ENCODE measurements at regions not wholly inside any gene's neighbourhood (a gene's known extent, or its start where the extent isn't known, plus 50 kb on each side); places are given as distances from the start of the nearest gene placed in this dataset.

DNA sequence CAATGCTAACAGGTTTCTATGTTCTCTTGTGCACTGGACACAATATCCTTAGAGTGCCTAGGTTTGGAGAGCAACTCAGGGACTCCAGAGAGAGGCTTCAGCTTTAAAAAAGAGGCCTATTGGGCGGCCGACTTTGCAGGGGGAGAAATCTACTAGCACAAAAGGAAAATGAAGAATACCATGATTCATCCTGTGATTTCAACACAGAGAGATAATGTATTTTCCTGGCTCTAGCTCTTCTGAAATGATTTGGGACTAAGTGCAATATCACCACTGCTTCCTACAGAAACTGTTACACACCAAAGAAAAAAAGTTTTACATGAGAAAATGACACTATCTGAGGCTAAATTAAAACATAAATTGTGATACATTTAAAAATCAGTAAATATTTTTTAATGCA lies 146.1 kb upstream of the TSLP start:
- Histone ChIP-seq H3K4me1 (ENCODE audit: control insufficient read depth in 1 of 2, insufficient read depth in 2 of 2, low read length in 2 of 2) (no peaks in the 10 kb centered on the region), H3K27ac (ENCODE audit: low read depth in 1 of 2, low read length in 2 of 2) (no peak overlapping the region), H3K27me3 (ENCODE audit: control insufficient read depth in 2 of 2, insufficient read depth in 2 of 2, low read length in 2 of 2) (no peaks in the 10 kb centered on the region), H3K4me3 (replicated peaks in 1 of 3; ENCODE audit: low read depth in 2 of 3, low read length in 3 of 3) (no peak overlapping the region), H3K9ac (ENCODE audit: insufficient read depth, low read length, poor library complexity, severe bottlenecking) (no peak overlapping the region), H3K4me2 (replicated peaks; ENCODE audit: extremely low read depth, low read length, poor library complexity, severe bottlenecking) (no peak overlapping the region), H3K79me2 (ENCODE audit: insufficient read depth, low read length) (no peaks in the 10 kb centered on the region), H3K9me3 (replicated peaks in 1 of 2; ENCODE audit: control insufficient read depth in 1 of 2, insufficient read depth in 1 of 2, low read length in 2 of 2) (no peaks in the 10 kb centered on the region), H4K20me1 (ENCODE audit: insufficient read depth, low read length) (no peaks in the 10 kb centered on the region), H3K36me3 (replicated peaks in 1 of 2; ENCODE audit: control insufficient read depth in 1 of 2, insufficient read depth in 2 of 2, low read length in 2 of 2) (no peaks in the 10 kb centered on the region), H2AFZ (ENCODE audit: insufficient read depth, low read depth, low read length, poor library complexity, severe bottlenecking) (no peak overlapping the region)
- H3K27ac Mint-ChIP-seq = no peak overlapping the region
- H3K4me3 Mint-ChIP-seq = no peak overlapping the region
- DNase-seq = no peak
- H3K9me3 Mint-ChIP-seq = peaks cover 0 to 2% (median 2%) of the 10 kb centered on the region in 7 donors
- intact Hi-C loops (cut with micrococcal nuclease) = no loop called here
- H3K4me1 Mint-ChIP-seq = no peaks in the 10 kb centered on the region
- no peaks in the 10 kb centered on the region for H3K36me3 Mint-ChIP-seq
- TF ChIP-seq, protein P1, sequence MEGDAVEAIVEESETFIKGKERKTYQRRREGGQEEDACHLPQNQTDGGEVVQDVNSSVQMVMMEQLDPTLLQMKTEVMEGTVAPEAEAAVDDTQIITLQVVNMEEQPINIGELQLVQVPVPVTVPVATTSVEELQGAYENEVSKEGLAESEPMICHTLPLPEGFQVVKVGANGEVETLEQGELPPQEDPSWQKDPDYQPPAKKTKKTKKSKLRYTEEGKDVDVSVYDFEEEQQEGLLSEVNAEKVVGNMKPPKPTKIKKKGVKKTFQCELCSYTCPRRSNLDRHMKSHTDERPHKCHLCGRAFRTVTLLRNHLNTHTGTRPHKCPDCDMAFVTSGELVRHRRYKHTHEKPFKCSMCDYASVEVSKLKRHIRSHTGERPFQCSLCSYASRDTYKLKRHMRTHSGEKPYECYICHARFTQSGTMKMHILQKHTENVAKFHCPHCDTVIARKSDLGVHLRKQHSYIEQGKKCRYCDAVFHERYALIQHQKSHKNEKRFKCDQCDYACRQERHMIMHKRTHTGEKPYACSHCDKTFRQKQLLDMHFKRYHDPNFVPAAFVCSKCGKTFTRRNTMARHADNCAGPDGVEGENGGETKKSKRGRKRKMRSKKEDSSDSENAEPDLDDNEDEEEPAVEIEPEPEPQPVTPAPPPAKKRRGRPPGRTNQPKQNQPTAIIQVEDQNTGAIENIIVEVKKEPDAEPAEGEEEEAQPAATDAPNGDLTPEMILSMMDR (IDR thresholded peaks at IDR 0.05) = no peak
- WGBS (ENCODE audit: insufficient coverage) = no CpG with 5 or more reads among the region's 2 CpGs
- H3K27me3 Mint-ChIP-seq (ENCODE audit: low read depth in 3 of 3) = peaks cover 0 to 1% (median 0%) of the 10 kb centered on the region in 3 donors

DNA sequence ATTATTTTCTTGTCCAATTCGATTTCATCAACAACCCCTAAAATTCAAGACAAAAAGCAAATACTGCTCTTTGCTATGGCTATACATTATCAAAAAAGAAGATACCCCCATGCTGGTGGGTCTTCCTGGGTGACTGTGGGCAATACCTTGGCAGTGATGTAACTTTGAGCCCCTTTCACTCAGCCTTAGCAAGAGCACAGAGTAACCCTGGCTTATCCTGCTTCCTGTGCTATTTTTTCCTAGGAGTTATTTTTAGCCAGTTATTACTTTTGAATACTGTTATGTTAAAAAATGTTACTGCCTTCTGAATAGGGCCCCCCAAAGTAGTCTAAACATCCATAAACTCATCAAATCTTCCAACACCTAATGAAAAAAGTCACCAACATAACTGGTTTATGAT lies 145.6 kb upstream of the TSLP start:
- Histone ChIP-seq H3K27me3 (ENCODE audit: control insufficient read depth in 2 of 2, insufficient read depth in 2 of 2, low read length in 2 of 2) (no peaks in the 10 kb centered on the region), H3K36me3 (replicated peaks in 1 of 2; ENCODE audit: control insufficient read depth in 1 of 2, insufficient read depth in 2 of 2, low read length in 2 of 2) (no peaks in the 10 kb centered on the region), H3K79me2 (ENCODE audit: insufficient read depth, low read length) (no peaks in the 10 kb centered on the region), H3K9ac (ENCODE audit: insufficient read depth, low read length, poor library complexity, severe bottlenecking) (no peak overlapping the region), H3K9me3 (replicated peaks in 1 of 2; ENCODE audit: control insufficient read depth in 1 of 2, insufficient read depth in 1 of 2, low read length in 2 of 2) (no peaks in the 10 kb centered on the region), H4K20me1 (ENCODE audit: insufficient read depth, low read length) (no peaks in the 10 kb centered on the region), H3K27ac (ENCODE audit: low read depth in 1 of 2, low read length in 2 of 2) (no peak overlapping the region), H3K4me3 (replicated peaks in 1 of 3; ENCODE audit: low read depth in 2 of 3, low read length in 3 of 3) (no peak overlapping the region), H3K4me2 (replicated peaks; ENCODE audit: extremely low read depth, low read length, poor library complexity, severe bottlenecking) (no peak overlapping the region), H2AFZ (ENCODE audit: insufficient read depth, low read depth, low read length, poor library complexity, severe bottlenecking) (no peak overlapping the region), H3K4me1 (ENCODE audit: control insufficient read depth in 1 of 2, insufficient read depth in 2 of 2, low read length in 2 of 2) (no peaks in the 10 kb centered on the region)
- H3K36me3 Mint-ChIP-seq = no peaks in the 10 kb centered on the region
- TF ChIP-seq, protein P1 (IDR thresholded peaks at IDR 0.05) = no peak
- peaks cover 0 to 3% (median 2%) of the 10 kb centered on the region in 7 donors for H3K9me3 Mint-ChIP-seq
- intact Hi-C loops (cut with micrococcal nuclease) = no loop called here
- H3K27ac Mint-ChIP-seq = no peak overlapping the region
- no peak overlapping the region for H3K4me3 Mint-ChIP-seq
- WGBS (ENCODE audit: insufficient coverage) = no CpG with 5 or more reads among the region's 1 CpG
- no peaks in the 10 kb centered on the region for H3K4me1 Mint-ChIP-seq
- no peak for DNase-seq
- H3K27me3 Mint-ChIP-seq (ENCODE audit: low read depth in 3 of 3) = peaks cover 0 to 1% (median 0%) of the 10 kb centered on the region in 3 donors

All from CD14-positive monocyte (primary cell).